AG04449 (cell line): ENCODE measurements at regions not wholly inside any gene's neighbourhood (a gene's known extent, or its start where the extent isn't known, plus 50 kb on each side); places are given as distances from the start of the nearest gene placed in this dataset.

ENCODE experiments used
- CTCF ChIA-PET: fragments of 350-600 bp; formaldehyde crosslinking; extraction: SDS; loops from one replicate; lab custom pipeline; 2021; ENCODE audit warnings: antibody characterized with exemption; lab: Yijun Ruan, JAX
- POLR2A ChIA-PET: fragments of 400-600, 350-600 bp; formaldehyde crosslinking; extraction: SDS; loops from one replicate; lab custom pipeline; 2020; ENCODE audit warnings: antibody characterized with exemption, inconsistent platforms; lab: Yijun Ruan, JAX
- DNase-seq: peaks from one replicate; pipeline ENCODE4 v3.0.0-alpha.2; 2010; ENCODE audit warnings: low read depth, low spot score
- H3K4me3 ChIP-seq: 2 replicates; pipeline ENCODE4 v1.5.1; 2011; ENCODE audit warnings: low read depth, mild to moderate bottlenecking, control low read depth, low read length
- CTCF ChIP-seq: IDR thresholded peaks from one replicate; pipeline ENCODE4 v1.5.1; 2011; ENCODE audit warnings: mild to moderate bottlenecking, moderate library complexity, low read length, control low read depth, inconsistent platforms; ENCODE audit not compliant: insufficient read depth; ENCODE audit errors: missing control alignments

GRCh38 chr2:147665105-147665504, 179.7 kb upstream of the ACVR2A start:
- no peak for TF ChIP-seq CTCF
- no peak for DNase-seq
- ChIA-PET CTCF (no interaction called here), POLR2A (no interaction called here)
- no peak overlapping the region for H3K4me3 ChIP-seq

GRCh38 chr2:147663962-147664361, 180.9 kb upstream of the ACVR2A start:
- H3K4me3 ChIP-seq, result no peak overlapping the region
- CTCF ChIA-PET, result no interaction called here
- DNase-seq, result no peak
- POLR2A ChIA-PET, result no interaction called here
- TF ChIP-seq CTCF, result no peak

GRCh38 chr2:147663153-147663961, 181.5 kb upstream of the ACVR2A start:
- DNase-seq, result no peak
- H3K4me3 ChIP-seq, result no peak overlapping the region
- CTCF ChIA-PET, result no interaction called here
- TF ChIP-seq CTCF, result no peak
- POLR2A ChIA-PET, result no interaction called here

- no peak overlapping the region for H3K4me3 ChIP-seq
- no peak for DNase-seq
- no peak for TF ChIP-seq CTCF
- CTCF ChIA-PET, result no interaction called here
- POLR2A ChIA-PET, result no interaction called here
These were observed 182.6 kb upstream of the ACVR2A start for GRCh38 chr2:147662221-147662620.

GRCh38 chr2:147660680-147661079, 184.1 kb upstream of the ACVR2A start:
- no peak for DNase-seq
- ChIA-PET CTCF (no interaction called here), POLR2A (no interaction called here)
- TF ChIP-seq CTCF, result no peak
- no peak overlapping the region for H3K4me3 ChIP-seq

GRCh38 chr2:147659051-147659450, 185.8 kb upstream of the ACVR2A start:
- no peak for TF ChIP-seq CTCF
- no peak overlapping the region for H3K4me3 ChIP-seq
- DNase-seq, result no peak
- ChIA-PET POLR2A (no interaction called here), CTCF (no interaction called here)
